ENCODE measurements at regions not wholly inside any gene's neighbourhood (a gene's known extent, or its start where the extent isn't known, plus 50 kb on each side); places are given as distances from the start of the nearest gene placed in this dataset.

GRCh38 chr15:62835762-62836161 lies 206.8 kb upstream of the TPM1 start:
- TF ChIP-seq REST (IDR thresholded peaks at IDR 0.05; ENCODE audit: borderline replicate concordance) (no peak), RAD21 (conservative IDR thresholded peaks at IDR 0.05) (no peak), MXI1 (conservative IDR thresholded peaks at IDR 0.05; ENCODE audit: poor library complexity, severe bottlenecking) (no peak), EP300 (conservative IDR thresholded peaks at IDR 0.05; ENCODE audit: poor library complexity, severe bottlenecking) (no peak), CTCF (IDR thresholded peaks at IDR 0.05; ENCODE audit: poor library complexity, severe bottlenecking) (no peak), POLR2AphosphoS5 (IDR thresholded peaks at IDR 0.05) (no peak), SMC3 (conservative IDR thresholded peaks at IDR 0.05; ENCODE audit: poor library complexity) (no peak), EZH2 (IDR thresholded peaks at IDR 0.05; ENCODE audit: borderline replicate concordance, insufficient read depth, low read length, poor library complexity, severe bottlenecking) (no peak), TAF1 (IDR thresholded peaks at IDR 0.05; ENCODE audit: low read depth) (no peak)
- H3K9me3 ChIP-seq (ENCODE audit: low read length) = no peaks in the 10 kb centered on the region
- no peaks in the 10 kb centered on the region for H3K36me3 ChIP-seq (ENCODE audit: insufficient read depth, low read length)

GRCh38 chr15:62840526-62841268 lies 201.8 kb upstream of the TPM1 start:
- Histone ChIP-seq H3K9ac (ENCODE audit: low read length) (no peak overlapping the region), H3K9me2 (ENCODE audit: insufficient read depth, low read length) (no peaks in the 10 kb centered on the region), H2AFZ (ENCODE audit: low read depth, low read length) (no peak overlapping the region), H3K27ac (ENCODE audit: low read length) (no peak overlapping the region), H3F3A (ENCODE audit: insufficient read depth, low read length, poor library complexity, severe bottlenecking) (no peaks in the 10 kb centered on the region), H3K9me3 (ENCODE audit: low read length) (no peaks in the 10 kb centered on the region), H3K4me3 (ENCODE audit: low read length) (no peak overlapping the region), H3K27me3 (ENCODE audit: insufficient read depth, low read depth, low read length) (no peaks in the 10 kb centered on the region), H4K20me1 (ENCODE audit: insufficient read depth) (no peaks in the 10 kb centered on the region), H3K4me2 (ENCODE audit: low read length) (no peak overlapping the region), H3K79me2 (replicated peaks; ENCODE audit: insufficient read depth, low read length) (no peaks in the 10 kb centered on the region), H3K36me3 (ENCODE audit: insufficient read depth, low read length) (no peaks in the 10 kb centered on the region)
- TF ChIP-seq SMC3 (conservative IDR thresholded peaks at IDR 0.05; ENCODE audit: poor library complexity) = no peak
- TF ChIP-seq POLR2AphosphoS5 (IDR thresholded peaks at IDR 0.05) = no peak

More at GRCh38 chr15:62835762-62836161, 206.8 kb upstream of the TPM1 start:
- no peak overlapping the region for H3K9ac ChIP-seq (ENCODE audit: low read length)
- H3F3A ChIP-seq (ENCODE audit: insufficient read depth, low read length, poor library complexity, severe bottlenecking) = no peaks in the 10 kb centered on the region
- no peaks in the 10 kb centered on the region for H3K79me2 ChIP-seq (replicated peaks; ENCODE audit: insufficient read depth, low read length)
- no peak overlapping the region for H3K27ac ChIP-seq (ENCODE audit: low read length)
- H2AFZ ChIP-seq (ENCODE audit: low read depth, low read length) = no peak overlapping the region
- H3K9me2 ChIP-seq (ENCODE audit: insufficient read depth, low read length) = no peaks in the 10 kb centered on the region
- no peak overlapping the region for H3K4me3 ChIP-seq (ENCODE audit: low read length)
- no peak overlapping the region for H3K4me2 ChIP-seq (ENCODE audit: low read length)
- no peaks in the 10 kb centered on the region for H3K27me3 ChIP-seq (ENCODE audit: insufficient read depth, low read depth, low read length)
- no peaks in the 10 kb centered on the region for H4K20me1 ChIP-seq (ENCODE audit: insufficient read depth)
